ENCODE measurements at regions not wholly inside any gene's neighbourhood (a gene's known extent, or its start where the extent isn't known, plus 50 kb on each side); places are given as distances from the start of the nearest gene placed in this dataset.

DNA sequence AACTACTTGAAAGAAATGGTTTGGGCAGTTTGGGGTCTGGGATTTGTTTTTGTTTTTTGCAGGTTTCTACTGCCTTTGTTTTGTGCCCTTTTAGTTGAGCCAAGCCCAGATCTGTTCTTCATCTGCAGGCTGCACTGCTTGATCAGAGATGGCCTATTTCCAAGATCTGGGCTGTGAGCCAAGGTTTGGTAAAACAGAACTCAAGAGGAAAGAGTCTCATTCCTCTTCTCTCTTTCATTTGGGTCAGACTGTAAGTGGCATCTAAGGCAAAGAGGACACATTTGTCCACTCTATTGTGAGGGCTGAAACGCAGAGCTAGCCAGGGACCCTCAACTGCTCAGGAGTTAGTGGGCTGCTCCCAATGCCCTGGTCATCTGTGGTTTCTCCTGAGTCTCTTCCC is 104.4 kb upstream of the UBE3A start:
- no peaks in the 10 kb centered on the region for H3K27me3 ChIP-seq (ENCODE audit: insufficient read depth, low read length)
- peak overlapping the region; percentile 45 for H2AFZ ChIP-seq (ENCODE audit: low read length)

More for the DNA sequence above, 104.4 kb upstream of the UBE3A start:
- Histone ChIP-seq H3K4ac (ENCODE audit: low read depth, low read length) (no peak overlapping the region), H2AK5ac (ENCODE audit: insufficient read length, low read length) (no peak overlapping the region), H3K9ac (ENCODE audit: extremely low read depth, insufficient read length, low read length) (no peak overlapping the region), H2BK20ac (ENCODE audit: low read depth, low read length, poor library complexity, severe bottlenecking) (no peak overlapping the region), H4K91ac (ENCODE audit: insufficient read length, low read depth, low read length) (no peak overlapping the region), H3K4me2 (ENCODE audit: insufficient read depth, insufficient read length, low read length) (no peak overlapping the region), H3K14ac (ENCODE audit: insufficient read depth, low read length) (no peak overlapping the region), H3K79me2 (ENCODE audit: insufficient read depth, low read length) (no peaks in the 10 kb centered on the region), H4K20me1 (ENCODE audit: control insufficient read depth, insufficient read depth, insufficient read length) (no peaks in the 10 kb centered on the region), H2BK120ac (ENCODE audit: low read depth, low read length, poor library complexity, severe bottlenecking) (no peak overlapping the region), H3K23me2 (ENCODE audit: insufficient read length, low read depth, low read length, poor library complexity, severe bottlenecking) (no peaks in the 10 kb centered on the region), H3K23ac (ENCODE audit: insufficient read length, low read depth, low read length) (no peak overlapping the region), H2BK5ac (ENCODE audit: insufficient read length, low read length) (no peak overlapping the region), H3K18ac (ENCODE audit: insufficient read length, low read depth, low read length) (no peak overlapping the region), H4K8ac (replicated peaks; ENCODE audit: insufficient read length, low read depth, low read length) (no peak overlapping the region), H3T11ph (ENCODE audit: low read length) (no peak overlapping the region), H3K27ac (ENCODE audit: insufficient read length, low read depth, low read length) (no peak overlapping the region), H3K4me1 (ENCODE audit: insufficient read depth, low read length) (peaks cover 3% of the 10 kb centered on the region; the same call in 1 of the 2 replicates), H2BK12ac (ENCODE audit: insufficient read length, low read depth, low read length) (no peak overlapping the region), H3K79me1 (ENCODE audit: insufficient read depth, low read depth, low read length, poor library complexity, severe bottlenecking) (no peaks in the 10 kb centered on the region), H4K5ac (ENCODE audit: insufficient read length, low read depth, low read length) (no peak overlapping the region), H2BK15ac (ENCODE audit: low read depth, low read length) (no peak overlapping the region), H3K56ac (ENCODE audit: insufficient read length, low read depth, low read length) (no peak overlapping the region), H3K9me3 (ENCODE audit: control insufficient read depth, low read depth, low read length) (no peaks in the 10 kb centered on the region)
- WGBS (ENCODE audit: extremely low coverage, insufficient read length, low lambda C conversion rate), result no CpG with 5 or more reads among the region's 1 CpG
- no peak overlapping the region for H3K27ac Mint-ChIP-seq
- no peak overlapping the region for H3K4me3 Mint-ChIP-seq
- no peak for DNase-seq
- H3K4me1 Mint-ChIP-seq, result peaks cover 20 to 30% of the 10 kb centered on the region in 2 experiments
- no peak for TF ChIP-seq CTCF (conservative IDR thresholded peaks at IDR 0.05)
- H3K36me3 Mint-ChIP-seq (ENCODE audit: insufficient read depth in 1 of 3, low read depth in 3 of 3), result no peaks in the 10 kb centered on the region; a peak in 1 of 7 replicates
- no peaks in the 10 kb centered on the region; a peak in 2 of 5 replicates for H3K9me3 Mint-ChIP-seq
- H3K27me3 Mint-ChIP-seq (ENCODE audit: low read depth), result no peaks in the 10 kb centered on the region; the same call in 1 of the 2 replicates
